ENCODE measurements at regions not wholly inside any gene's neighbourhood (a gene's known extent, or its start where the extent isn't known, plus 50 kb on each side); places are given as distances from the start of the nearest gene placed in this dataset.
"Not testable (repeated sequence)": the region's sequence is repeated elsewhere in the genome, so short reads cannot be mapped to it uniquely, and the experiment has no call there.

DNA sequence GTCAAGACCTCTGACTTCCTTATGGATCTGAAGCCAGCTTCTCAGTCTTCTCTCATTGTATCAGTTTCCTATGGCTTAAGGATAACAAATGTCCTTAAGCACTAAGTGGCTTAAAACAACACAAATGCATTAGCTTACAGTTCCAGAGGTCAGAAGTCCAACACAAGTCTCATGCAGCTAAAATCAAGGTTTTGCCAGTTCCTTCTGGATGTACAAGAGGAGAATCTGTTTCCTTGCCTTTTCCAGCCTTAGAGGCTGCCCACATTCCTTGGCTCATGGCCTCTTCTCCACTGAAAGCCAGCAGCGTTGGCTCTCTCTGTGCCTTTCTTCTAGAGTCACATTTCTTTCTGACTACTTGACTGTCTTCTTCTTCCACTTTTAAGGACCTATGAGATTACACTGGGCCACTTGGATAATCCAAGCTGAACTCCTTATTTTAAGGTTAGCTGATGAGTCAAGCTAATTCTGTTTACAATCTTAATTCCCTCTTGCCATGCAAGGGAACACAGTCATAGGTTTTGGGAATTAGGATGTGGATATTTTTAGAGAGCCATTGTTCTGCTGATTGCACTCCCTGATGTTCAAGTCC, 179.0 kb downstream of the BCAS1 start:
- no peak for DNase-seq (ENCODE audit: low spot score)

DNA sequence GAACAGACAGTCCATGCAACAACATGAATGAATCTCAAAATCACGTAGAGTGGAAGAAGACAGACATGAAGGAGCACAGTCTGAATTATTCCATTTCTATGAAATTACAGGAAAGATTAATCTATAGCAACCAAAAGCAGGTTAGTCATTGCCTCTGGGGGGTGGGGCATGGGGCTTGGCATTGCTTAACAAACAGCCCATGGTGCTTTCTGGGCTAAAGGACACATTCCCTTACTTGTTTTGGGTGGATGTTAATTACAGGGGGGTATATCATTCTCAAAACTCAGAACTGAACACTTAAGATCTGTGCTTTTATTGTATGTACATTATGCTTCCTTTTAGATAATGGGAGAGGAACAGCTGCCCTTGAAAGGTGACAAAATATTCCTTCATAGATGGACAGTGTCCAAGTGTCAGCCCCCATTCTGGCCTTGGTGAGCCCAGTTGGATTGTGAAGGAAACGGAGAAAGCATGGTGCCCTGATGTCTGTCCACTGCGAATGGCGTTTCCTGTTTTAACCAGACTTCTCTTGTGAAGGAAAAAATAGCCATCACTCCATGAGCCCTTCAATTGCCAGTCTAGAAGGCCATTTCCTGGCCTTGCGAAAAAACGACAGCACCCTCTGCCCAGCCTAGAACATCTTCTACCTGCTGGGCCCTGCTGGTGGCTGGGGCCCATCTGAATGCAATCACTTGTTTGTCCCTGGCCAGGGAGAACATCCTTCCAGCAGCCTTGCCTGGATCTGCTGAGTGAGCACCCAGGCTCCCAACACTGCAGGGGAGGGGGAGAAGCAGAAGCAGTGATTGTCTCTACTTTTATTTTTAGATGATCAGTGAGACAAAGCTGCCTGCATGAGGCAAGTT, 179.7 kb downstream of the BCAS1 start:
- DNase-seq (ENCODE audit: low spot score), result no peak

DNA sequence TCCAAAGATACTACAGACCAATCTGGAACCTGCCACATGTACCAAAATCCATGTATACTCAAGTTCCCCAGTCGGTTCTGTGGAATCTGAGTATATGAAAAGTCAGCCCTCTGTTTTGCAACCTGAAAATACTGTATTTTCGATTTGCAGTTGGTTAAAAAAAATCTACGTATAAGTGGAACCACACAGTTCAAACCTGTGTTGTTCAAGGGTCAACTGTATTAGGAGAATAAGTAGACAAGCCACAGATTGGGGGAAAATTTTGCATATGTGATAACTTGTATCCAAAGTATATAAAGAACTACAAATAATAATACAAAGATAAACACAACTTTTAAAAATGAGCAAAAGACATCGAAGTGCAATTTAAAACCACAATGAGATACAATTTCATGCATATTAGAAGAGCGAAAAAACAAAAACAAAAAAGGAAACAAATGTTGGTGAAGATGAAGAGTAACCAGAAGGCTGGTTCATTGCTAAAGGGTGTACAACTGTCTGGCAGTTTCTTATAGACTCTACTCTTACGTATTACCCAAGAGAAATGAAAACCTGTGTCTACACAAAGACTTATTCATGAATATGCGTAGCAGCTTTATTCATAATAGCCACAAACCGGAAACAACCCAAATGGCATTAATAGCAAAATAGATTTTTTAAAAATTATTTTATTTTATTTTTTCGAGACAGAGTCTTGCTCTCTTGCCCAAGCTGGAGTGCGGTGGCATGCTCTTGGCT, 180.8 kb downstream of the BCAS1 start:
- DNase-seq (ENCODE audit: low spot score), result no peak

DNA sequence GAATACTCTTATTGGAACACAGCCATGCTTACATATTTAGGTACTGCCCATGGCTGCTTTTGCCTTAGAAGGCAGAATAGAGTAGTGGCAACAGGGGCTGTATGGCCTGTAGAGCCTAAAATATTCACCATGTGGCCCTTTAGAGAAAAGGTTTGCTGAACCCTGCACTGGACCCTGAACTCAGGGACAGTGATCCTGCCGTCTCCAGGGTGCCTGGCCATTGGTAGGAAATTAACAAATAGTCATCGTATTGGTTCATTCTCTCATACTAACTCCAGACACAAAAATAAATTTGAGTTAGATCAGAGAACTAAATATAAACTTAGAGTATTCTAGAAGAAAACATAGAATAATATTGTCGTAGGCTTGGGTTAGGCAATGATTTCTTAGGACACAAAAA, 181.4 kb downstream of the BCAS1 start:
- DNase-seq (ENCODE audit: low spot score), result no peak

DNA sequence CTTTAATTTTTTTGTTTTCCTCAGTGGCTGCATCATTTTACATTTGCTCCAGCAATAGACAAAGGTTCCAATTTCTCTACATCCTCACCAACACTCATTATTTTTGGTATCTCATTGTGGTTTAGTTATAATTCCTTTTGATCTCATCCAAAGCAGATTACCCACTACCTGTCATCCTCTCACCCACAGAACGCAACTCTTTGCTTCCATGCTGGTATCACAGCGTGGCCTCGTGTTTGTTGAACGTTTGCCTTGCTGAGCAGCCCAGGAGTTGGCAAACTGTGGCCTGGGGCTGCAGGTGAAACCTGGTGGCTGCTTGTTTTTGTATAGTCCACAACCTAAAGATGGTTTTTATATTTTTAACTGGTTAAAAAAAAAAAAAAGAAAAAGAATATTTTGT, 181.9 kb downstream of the BCAS1 start:
- DNase-seq (ENCODE audit: low spot score), result no peak

DNA sequence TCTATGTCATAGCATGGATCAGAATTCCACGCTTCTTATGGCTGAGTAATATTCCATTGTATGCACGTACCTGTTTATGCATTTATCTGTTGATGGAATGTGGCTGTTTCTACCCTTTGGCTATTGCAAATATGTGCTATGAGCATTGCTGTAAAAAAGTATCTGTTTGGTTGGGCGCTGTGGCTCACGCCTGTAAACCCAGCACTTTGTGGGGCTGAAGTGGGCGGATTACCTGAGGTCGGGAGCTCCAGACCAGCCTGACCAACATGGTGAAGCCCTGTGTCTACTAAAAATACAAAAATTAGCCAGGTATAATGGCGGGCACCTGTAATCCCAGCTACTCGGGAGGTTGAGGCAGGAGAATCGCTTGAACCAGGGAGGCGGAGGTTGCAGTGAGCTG, 182.4 kb downstream of the BCAS1 start:
- no peak for DNase-seq (ENCODE audit: low spot score)

DNA sequence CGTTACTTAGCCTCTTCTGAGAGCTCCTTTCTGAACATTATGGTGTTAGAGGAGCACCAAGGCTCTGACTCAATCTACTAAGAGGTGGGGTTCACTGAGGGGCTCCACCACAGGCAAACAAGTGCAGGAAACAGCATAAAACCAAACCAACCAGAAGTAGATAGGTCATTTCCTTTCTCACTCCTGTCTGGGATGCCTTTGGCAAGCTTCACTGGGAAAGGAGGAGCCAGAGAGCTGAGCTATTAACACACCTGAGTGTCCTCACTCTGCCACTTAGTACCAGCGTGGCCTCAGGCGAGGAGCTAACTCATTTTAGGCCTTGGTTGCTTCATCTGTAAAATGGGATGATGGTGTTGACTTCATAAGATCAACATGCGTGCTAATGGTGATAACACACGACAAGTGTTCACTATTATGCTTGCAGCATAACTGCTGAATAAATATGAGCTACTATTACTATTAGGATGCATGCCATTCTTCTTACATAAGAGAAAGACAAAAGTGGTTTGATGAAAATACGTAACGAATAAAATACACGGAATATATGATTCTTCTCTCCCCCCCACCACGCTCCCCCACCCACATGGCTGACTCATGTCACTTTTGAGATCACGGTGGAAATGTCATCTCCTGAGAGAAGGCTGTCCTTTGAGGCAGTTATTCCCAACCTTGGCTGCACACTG, 185.4 kb downstream of the BCAS1 start:
- peak; percentile 79 for DNase-seq (ENCODE audit: low spot score)

DNA sequence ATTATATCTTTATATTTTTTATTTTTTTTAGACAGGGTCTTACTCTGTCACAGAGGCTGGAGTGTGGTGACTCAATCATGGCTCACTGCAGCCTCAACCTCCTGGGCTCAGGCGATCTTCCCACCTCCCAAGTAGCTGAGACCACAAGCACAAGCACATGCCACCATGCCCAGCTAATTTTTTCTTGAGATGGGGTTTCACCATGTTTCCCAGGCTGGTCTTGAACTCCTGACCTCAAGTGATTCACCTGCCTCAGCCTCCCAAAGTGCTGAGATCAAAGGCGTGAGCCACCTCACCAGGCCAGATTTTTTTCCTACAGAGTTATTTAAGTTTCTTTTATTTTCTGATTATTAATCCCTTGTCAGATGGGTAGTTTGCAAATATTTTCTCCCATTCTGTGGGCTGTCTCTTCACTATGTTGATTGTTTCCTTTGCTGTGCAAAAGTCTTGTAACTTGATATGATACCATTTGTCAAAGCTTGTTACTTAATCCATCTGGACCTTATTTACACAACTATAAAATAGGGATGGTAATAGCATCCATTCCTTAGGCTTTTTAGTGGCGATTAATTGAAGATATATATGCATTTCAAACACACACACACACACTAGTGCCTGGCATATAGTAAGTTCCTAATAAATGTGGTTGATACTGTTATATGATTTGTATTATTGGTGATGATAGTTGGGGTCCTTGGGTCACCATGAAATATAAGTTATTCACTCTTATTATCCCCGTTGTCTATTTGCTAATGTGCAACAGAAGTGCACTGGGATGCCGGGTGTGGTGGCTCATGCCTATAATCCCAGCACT, 187.1 kb downstream of the BCAS1 start:
- DNase-seq (ENCODE audit: low spot score), result peak; percentile 95

DNA sequence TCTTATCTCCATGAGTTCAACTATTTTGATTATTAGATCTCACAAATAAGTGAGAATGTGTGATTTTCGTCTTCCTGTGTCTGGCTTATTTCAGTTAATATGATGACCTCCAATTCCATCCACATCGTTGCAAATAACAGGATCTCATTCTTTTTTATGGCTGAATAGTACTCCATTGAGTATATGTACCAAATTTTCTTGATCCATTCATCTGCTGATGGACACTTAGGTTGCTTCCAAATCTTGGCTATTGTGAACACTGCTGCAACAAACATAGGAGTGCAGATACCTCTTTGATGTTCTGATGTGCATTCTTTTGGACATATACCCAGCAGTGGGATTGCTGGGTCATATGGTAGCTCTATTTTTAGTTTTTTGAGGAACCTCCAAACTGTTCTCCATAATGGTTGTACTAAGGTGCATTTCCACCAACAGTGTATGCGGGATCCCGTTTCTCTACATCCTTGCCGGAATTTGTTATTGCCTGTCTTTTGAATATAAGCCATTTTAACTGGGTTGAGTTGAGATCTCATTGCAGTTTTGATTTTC, 187.9 kb downstream of the BCAS1 start:
- DNase-seq (ENCODE audit: low spot score), result not testable (repeated sequence)

DNA sequence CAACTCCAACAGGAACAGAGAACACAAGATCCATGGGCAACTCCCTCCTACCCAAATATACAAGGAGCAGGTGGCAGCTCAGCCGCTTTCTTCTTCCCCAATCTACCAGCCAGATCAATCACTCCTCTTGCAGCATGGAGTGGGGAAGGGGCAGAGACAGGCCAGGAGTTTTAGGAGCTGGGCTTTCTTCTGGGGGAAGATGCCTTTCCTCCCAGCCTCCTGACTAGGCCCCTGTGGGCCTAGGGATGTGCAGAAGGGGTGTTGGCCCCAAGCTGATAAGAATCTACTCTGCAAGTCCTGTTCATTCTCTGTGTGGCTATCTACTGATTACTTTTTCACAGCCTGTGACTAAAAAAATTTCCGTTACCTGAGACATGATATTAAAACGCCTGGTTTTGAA, 189.0 kb downstream of the BCAS1 start:
- DNase-seq (ENCODE audit: low spot score), result no peak

DNA sequence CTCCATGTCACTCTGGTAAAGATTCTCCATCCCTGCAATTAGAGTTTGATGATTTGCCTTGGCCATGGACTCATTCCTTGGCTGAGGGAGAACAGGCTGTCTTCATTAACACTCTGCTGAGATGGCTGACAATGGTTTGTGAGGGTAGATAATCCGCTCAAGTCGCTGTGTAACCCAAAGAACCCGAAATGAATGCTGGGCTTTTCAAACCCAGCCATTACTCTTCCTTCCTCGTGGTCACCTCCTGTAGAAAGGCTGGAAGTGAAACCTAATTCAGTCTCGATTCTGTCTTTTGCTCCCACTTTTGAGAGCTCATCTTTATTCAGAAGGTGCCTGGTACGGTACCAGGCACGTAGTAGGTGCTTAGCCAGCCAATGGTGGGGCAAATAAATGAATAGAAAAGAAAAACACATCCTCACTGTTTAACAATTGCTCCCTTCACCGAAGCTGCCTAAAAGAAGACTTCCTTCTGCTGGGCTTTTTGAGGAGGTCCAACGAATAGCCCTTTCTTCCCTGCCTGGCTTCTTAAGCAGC, 190.2 kb downstream of the BCAS1 start:
- no peak for DNase-seq (ENCODE audit: low spot score)

DNA sequence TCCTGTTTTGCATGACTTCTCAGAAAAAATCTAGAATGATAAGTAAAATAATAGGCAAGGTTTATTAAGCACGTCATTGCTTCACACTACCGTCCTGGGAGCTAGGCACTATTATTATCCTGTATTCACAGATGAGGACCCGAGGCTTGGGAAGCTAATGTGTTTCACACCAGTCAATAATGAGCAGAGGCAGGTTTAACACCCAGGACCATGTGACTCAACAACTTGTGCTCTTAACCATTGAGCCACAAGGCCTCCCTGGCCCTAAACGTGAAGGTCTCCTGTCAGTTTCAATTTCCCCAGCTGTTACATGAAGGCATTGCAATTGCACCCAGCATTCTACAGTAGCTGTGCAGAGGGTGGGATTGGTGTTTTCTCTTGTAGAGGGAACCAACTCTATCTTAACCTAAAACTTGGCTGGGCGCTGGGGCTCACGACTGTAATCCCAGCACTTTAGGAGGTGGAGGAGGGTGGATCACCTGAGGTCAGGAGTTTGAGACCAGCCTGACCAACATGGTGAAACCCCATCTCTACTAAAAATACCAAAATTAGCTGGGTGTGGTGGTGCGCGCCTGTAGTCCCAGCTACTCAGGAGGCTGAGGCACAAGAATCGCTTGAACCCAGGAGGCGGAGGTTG, 191.2 kb downstream of the BCAS1 start:
- DNase-seq (ENCODE audit: low spot score), result no peak

DNA sequence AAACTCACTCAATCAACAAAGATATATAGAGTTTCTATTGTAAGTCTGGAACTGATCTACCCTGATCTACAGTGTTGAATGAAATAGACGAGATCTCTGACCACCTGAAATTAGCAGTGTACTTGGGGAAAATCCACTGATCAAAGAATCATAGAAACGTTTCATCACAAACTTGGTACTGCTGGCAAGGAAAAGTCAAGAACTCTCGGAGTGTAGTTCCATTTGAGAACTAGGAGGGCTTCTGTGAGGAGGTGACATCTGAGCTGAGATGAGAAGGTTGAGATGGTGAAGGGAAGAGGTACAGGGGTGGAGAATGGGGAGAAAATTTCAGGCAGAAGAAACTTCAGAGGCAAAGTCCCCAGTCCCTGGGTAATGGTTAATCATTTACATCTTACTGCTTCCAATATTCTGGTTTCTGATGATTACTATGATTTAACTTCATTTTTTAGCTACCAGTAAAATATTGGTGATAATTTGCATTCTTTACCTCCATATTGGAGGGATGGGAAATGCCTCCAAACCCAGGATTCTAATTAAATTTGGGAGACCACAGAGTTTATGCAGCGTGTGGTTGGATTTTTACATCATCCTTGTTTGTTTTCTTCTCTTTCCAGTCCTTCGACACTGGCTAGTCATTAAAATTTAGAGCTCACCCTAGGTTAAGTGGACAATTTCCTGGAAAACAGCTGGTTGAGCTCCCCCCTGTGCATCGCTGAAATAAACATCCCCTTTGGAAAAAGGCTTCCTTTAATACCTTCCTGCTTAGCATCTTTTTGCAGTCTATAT, 191.9 kb downstream of the BCAS1 start:
- no peak for DNase-seq (ENCODE audit: low spot score)

DNA sequence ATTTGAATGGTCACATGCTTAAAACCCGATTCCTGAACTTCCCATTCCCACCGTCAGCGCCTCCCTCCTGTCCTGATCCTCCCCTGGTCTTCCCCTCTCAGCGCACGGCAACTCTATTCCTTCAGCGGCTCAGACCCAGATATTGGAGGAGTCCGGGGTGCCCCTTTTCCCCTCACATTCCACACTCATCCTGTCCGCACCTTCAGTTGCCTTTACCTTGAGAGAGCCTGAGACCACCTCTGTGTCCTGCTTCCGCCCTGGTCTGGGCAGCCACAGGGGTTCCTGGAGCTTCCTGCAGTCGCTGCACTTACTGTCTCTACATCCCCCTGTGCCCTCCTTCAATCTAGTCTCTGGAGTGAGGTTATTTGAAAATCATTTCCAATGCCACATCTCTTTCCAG, 193.4 kb downstream of the BCAS1 start:
- no peak for DNase-seq (ENCODE audit: low spot score)

DNA sequence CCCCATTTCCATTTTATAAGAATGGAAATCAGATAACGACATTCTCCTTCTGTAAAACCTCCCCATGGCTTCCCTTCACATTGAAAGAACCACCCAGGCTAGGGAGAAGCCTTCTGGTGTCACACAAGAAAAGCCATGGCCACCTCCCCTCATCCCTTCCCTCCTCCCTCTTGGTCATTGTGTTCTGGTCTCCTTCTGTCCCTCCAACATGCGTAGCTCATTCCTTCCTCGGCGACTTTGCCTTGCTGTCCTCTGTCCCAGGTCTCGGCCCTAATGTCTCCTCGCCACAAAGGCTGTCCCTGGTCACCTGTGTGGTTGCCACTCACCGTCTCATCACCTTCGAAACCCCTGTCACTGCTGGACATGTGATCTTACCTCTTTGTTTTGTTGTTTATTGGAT, 193.9 kb downstream of the BCAS1 start:
- DNase-seq (ENCODE audit: low spot score), result no peak

DNA sequence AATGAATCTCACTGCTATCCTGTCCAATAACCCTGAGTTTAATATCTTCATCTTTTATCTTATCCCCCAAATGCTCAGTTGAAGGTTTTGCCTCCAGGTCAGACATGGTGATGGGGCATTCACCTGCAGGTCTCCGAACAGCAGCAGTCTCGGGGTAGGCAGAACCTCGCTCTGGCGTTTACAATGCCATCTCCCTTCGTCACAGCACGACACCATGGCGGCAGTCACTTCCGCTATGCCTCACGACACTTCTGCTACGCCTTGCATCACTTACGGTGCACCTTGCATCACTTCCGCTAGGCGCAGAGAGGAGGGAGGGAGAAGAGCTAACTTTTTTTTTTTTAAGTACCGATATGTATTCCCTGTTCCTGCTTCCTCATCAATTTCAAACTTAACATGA, 194.9 kb downstream of the BCAS1 start:
- DNase-seq (ENCODE audit: low spot score), result no peak

DNA sequence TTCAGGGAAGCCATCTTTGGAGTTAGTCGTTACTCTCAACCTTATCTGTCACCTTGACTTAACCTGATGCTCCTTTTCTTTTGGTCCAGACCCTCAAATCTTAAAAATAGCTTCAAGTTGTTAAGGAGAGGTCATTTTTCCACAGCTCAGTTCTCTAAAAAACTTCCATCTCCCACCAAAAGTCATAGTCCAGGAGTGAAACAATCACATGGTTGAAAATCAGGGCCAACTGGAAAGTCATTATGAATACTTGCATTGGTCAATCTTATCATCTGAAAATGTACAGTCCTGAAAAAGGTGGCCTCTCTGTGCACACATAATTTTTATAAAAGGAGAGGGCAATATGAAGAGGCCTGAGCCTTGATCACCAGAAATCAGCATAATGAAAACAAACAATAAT, 195.7 kb downstream of the BCAS1 start:
- no peak for DNase-seq (ENCODE audit: low spot score)

DNA sequence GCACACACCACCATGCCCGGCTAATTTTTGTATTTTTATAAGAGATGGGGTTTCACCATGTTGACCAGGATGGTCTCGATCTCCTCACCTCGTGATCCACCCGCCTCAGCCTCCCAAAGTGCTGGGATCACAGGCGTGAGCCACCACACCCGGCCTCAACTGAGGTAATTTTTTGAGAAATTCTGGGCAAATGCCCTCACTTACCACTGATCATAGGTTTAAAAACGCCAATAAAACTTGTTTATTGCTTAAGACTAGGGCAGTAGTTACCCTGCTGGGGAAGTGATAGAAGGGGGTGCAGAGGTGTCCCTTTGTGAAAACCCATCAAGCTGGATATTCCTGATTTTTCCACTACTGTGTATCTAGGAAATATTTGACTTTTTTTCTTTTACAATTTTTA, 196.3 kb downstream of the BCAS1 start:
- no peak for DNase-seq (ENCODE audit: low spot score)

DNA sequence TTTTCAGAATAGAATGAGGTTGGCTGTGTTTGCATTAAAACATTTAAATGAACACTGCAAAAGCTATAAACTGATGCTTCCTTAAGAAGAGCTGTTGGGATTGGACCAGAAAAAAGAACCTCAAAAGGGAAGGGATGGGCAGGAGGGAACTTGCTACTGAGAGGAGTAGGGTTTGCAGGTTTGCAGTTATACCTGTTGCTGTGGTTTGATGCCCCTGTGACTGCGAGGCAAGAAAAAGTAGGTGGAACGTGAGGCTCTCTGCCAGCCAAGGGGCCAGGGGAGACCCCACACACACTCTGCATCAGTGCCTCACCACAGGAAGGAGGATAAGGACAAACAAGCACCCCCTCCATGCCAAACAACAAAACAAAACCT, 197.2 kb downstream of the BCAS1 start:
- no peak for DNase-seq (ENCODE audit: low spot score)
